GM18873 (cell line): ENCODE measurements at regions not wholly inside any gene's neighbourhood (a gene's known extent, or its start where the extent isn't known, plus 50 kb on each side); places are given as distances from the start of the nearest gene placed in this dataset.
"Not testable (repeated sequence)": the region's sequence is repeated elsewhere in the genome, so short reads cannot be mapped to it uniquely, and the experiment has no call there.

Source experiments
- ATAC-seq: cut with Tn5 transposase; IDR thresholded peaks from one replicate; pipeline ENCODE4 v1.9.1; 2021; ENCODE audit warnings: mild to moderate bottlenecking, moderate library complexity, moderate number of reproducible peaks; ENCODE audit not compliant: unreplicated experiment, low FRiP score

DNA sequence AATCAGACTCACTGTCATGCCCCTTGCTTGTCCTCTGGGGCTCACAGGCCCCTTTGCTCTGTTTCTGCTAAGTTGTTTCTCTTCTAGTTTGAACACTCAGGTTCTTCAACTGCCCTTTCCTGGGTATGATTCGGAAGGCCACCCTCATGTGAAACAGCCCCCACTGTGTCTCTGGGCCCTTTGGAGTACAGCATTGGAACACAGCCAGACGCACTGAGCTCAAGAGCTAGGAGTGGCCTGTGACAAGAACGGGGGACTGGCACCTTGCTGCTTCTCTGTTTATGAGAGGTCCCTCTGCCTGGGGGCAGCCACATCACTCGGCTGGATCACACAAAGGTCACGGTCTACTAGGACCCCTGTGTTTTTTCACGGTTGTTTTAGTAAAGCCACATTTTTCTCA lies 114.4 kb upstream of the ZC3H12A start:
- no peak for ATAC-seq

DNA sequence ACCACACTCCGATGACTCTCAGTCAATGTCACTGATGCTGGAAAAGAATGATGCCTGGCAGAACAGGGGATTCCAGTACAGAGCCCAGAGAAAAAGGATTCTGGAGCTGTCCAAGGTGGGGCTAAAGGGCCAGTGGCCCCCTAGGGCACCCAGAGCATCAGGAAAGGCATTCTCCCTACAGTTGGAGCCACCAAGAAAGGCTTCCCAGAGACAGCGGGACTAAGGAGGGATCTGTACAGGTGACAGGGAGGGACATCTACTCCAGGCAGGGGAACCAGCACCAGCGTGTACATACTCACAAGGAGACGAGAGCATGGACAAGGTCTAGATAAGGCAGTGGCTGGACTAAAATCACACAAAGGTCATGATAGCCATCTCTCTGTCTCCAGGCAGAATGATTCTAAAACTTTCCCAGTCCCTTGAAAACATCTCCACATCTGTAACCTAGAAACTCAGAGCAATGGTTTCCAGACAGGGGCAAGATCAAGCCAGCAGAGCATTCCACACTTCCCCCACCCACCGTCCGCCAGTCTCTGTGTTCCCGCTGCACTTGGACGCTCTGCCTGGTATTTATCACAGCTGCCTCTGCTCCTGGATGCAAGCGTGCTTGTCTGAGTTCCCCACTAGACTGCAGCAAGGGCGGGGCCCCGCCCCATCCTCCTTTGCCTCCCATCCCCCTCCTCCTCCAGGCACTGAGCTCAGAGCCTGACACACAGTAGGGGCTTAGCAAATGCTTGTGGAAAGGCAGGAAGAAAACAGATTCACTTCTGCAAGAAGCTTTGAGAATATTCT lies 111.6 kb upstream of the ZC3H12A start:
- ATAC-seq = no peak

DNA sequence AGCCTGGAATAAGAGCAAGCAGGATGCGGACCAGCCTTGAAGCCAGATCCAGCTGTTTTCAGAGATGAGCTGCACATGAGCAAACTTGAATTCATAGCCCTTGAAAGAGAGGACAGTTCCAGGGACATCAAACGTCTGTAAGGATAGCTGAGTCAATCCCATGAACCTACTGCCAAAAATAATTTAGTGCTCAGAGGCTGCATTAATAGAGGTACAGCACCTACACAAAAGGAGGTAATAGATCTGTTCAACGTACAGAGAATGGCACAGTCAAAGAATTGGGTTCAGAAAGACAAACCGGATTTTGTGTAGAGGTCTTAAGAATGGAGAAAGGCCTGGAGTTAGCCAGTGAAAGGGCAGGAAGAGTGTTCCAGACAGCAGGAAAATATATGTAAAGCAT lies 110.8 kb upstream of the ZC3H12A start:
- ATAC-seq = no peak

- ATAC-seq = not testable (repeated sequence)
These were observed 105.6 kb upstream of the ZC3H12A start for GRCh38 chr1:37368665-37369315.

GRCh38 chr1:37372302-37372701 lies 102.1 kb upstream of the ZC3H12A start:
- no peak for ATAC-seq

DNA sequence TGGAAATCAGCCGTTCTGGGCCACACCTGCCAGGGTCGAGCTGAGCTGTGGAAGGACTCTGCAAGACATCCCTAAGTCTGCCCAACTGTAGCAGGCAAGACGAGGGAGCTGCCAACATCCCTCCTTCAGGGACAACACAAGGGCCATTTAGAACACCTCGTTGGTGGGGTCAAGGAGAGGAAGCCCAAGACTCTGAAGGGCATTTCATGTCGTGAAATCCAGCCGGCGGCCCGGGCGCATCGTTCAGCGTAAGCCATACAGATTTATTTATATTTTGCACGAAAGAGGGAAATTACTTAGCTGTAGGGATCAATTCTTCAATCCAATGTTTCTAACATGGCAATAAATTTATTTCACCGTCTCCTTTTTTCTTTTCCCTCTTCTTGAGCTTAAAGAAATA lies 101.7 kb upstream of the ZC3H12A start:
- ATAC-seq = no peak

DNA sequence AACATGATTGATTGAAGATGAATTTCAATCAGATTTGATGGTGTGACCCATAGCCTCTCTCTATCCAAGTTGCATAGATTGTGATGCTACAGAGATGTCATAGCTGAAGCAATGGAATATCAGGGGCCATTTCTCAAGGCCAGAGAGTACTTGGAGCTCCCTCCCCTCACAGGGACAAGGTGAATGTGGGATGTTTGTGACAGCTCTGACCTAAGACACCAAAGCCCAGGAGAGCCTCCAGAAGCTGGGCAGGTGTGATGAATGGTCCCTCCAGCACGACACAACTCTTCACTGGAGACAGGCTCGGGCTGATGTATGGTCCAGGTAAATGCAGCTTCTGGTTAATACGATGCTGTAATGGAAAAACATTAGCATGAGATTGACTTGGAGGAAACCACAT lies 101.0 kb upstream of the ZC3H12A start:
- no peak for ATAC-seq

DNA sequence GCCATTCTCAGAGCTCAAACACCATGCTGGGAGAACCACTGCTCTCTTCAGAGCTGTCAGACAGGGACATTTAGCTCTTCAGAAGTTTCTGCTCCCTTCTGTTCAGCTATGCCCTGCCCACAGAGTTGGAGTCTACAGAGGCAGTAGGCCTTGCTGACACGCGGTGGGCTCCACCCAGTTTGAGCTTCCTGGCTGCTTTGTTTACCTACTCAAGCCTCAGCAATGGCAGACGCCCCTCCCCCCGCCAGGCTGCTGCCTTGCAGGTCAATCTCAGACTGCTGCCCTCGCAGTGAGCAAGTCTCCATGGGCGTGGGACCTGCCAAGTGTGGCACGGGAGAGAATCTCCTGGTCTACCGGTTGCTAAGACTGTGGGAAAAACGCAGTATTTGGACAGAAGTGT lies 93.8 kb upstream of the ZC3H12A start:
- not testable (repeated sequence) for ATAC-seq

- no peak for ATAC-seq
These were observed 86.5 kb upstream of the ZC3H12A start for GRCh38 chr1:37387854-37388253.

- no peak for ATAC-seq
These were observed 85.1 kb upstream of the ZC3H12A start for GRCh38 chr1:37389327-37389726.

DNA sequence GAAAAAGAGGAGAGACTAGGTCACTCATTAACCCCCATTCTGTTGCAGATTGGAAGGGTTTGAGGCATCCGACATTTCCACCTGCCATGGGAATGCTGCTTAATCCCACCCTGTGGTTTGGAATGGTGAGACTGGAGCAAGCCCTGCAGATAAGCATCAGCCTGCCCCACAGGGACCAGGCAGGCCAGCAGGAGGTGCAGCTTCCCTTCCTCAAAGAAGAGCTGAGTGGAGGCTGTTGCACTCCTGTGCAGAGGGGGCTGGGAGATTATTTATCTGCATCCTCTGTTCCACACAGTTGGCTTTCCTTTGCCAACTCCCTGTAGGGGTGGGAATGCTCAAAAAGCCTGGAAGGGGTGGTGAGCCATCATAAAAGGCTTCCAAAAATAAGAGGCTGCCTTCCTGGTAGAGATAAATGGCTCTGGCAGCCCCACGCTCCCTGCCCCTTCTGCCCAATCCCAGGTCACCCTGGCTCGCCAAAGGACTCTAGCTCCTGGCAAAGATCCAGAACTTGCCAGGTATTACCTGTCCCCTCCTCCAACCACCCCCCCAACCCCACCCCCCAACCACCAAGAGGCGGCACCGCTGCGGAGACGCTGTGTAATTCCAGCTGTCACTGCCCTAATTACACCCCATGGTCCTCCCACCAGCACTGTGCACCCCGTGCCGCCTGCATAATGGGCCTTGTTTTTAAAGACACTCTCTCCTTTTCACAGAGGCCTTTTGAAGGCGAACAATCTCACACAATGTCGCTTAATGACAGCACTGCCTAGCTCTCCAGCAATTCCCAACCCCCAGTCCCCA lies 83.0 kb upstream of the ZC3H12A start:
- ATAC-seq = no peak

- no peak for ATAC-seq
These were observed 82.3 kb upstream of the ZC3H12A start for GRCh38 chr1:37392051-37392450.

GRCh38 chr1:37393173-37394120 lies 80.9 kb upstream of the ZC3H12A start:
- no peak for ATAC-seq

DNA sequence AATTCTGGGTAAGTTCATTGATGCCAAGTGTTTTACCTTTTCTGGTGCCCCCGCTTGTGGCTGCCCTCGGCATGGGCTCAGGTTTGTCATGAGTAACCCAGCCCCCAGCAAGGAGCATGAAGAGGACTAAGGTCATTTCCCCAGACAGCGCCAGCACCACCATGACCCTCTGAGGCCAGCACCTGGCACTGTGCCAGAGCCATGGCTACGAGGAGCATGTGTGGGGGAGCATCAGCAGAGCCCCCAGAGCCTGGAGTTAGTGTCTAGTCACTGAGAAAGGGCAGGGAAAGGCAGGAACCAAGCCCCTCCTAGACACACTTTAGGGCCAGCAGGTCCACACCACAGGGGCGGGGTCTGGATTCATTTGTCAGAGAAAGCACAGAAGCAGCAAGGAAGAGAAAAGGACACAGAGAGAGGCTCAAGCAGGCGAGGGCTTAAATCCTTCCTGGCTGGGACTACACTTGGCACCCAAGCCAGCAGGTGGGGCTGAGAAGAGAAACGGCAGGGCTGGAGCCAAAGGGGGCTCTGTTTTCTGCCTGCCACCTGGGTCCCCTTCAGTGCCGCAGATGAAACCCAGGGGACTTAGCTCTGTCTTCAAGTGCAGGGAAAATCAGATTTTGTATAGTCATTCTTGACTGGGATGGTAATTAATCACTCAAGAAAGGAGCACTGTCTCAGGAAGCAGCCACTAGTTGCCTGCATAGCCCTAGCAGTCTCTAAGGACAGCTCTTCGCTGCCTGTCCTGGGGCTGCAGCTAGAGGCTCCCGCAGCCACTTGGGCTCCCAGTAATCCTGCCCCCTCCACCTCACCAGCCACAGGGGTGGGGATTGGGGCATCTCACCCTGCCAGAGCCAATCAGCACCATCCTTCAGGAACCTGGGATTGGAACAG lies 79.6 kb upstream of the ZC3H12A start:
- ATAC-seq = no peak

- ATAC-seq = no peak
These were observed 76.3 kb upstream of the ZC3H12A start for GRCh38 chr1:37398096-37398495.

DNA sequence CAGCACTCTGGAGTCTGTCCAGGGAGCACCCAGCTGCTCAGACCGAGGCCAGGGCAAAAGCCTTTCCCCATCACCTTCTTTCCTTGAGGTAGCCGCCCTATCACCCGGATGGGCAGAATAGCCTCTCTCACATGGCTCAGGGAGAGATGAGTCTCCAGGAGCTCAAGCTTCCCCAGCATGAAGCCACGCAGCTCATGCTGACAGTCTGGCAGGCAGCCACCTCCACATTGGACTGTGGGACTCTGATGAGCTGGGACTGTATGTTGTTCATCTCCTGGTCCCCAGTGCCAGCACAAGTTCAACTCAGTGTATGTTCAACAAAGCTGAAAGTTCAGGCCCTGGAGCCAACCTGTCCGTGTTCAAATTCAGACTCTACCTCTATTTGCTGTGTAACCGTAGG lies 75.2 kb upstream of the ZC3H12A start:
- no peak for ATAC-seq

DNA sequence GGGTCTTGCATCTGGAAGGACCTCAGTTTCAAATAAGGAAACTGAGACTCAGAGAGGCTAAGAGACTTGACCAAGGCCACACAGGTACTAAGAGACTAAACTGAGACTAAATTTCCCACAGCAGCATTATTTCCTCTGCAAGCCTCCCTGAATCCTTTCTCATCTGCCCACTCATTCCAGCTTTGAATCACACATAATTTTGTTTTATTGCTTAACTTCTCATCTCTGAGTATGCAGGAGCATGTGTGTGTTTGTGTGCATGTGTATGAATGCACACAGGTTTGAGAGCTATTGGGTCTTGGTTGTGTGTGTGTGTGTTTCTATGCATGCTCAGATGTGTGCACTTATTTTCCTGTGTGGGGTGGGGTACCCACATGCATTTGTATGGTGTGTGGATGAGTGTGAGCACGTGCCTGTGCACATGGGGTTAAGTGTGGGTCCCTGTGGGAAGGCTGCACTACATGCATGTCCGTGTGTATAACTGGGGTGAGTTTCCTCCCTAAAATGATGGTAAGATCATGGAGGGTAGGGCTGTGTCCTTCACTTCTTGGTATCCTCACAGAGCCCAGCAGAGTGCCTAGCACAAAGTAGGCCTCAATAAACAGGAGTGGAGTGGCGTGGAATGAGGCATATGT lies 74.4 kb upstream of the ZC3H12A start:
- no peak for ATAC-seq

- ATAC-seq = no peak
These were observed 73.7 kb upstream of the ZC3H12A start for GRCh38 chr1:37400466-37401225.
